Thoracic aorta (tissue), 2 donors: ENCODE measurements at regions not wholly inside any gene's neighbourhood (a gene's known extent, or its start where the extent isn't known, plus 50 kb on each side); places are given as distances from the start of the nearest gene placed in this dataset.

ENCODE experiments used
- ATAC-seq: fragments of 150-250 bp; one replicate; pipeline ENCODE4 v1.8.0; 2017; ENCODE audit warnings: low read depth; ENCODE audit not compliant: insufficient number of reproducible peaks, low FRiP score
- DNase-seq: peaks from one replicate; pipeline ENCODE4 v3.0.0-alpha.2; 2020; ENCODE audit warnings: low spot score
- H3K27ac ChIP-seq, 2 donors: fragments of 200-600 bp; sonication (generic); 1 replicate in 1 of 2; 2 replicates in 1 of 2; pipeline ENCODE4 v1.5.1; 2016; ENCODE audit warnings: mild to moderate bottlenecking in 2 of 2, moderate library complexity in 2 of 2
- H3K27me3 ChIP-seq: fragments of 200-600 bp; sonication (generic); replicated peaks from 2 replicates; pipeline ENCODE4 v1.6.0; 2016; ENCODE audit warnings: mild to moderate bottlenecking; ENCODE audit not compliant: insufficient read depth
- H3K36me3 ChIP-seq: fragments of 200-600 bp; sonication (generic); one replicate; pipeline ENCODE4 v1.5.1; 2016
- H3K4me1 ChIP-seq, 2 donors: fragments of 200-600 bp; sonication (generic); 1 replicate in 1 of 2; 2 replicates in 1 of 2; pipeline versions ENCODE4 v1.5.1 to v1.6.0; 2016; ENCODE audit warnings: low read depth in 2 of 2, mild to moderate bottlenecking in 1 of 2; ENCODE audit not compliant: control insufficient read depth in 1 of 2
- H3K4me3 ChIP-seq: fragments of 200-600 bp; sonication (generic); 2 replicates; pipeline ENCODE4 v1.5.1; 2016; ENCODE audit warnings: mild to moderate bottlenecking
- H3K9me3 ChIP-seq: fragments of 200-600 bp; sonication (generic); 2 replicates; pipeline ENCODE4 v1.5.1; 2016
- TF ChIP-seq, protein P1 (sequence below): fragments of 200-600 bp; sonication (generic); IDR thresholded peaks from one replicate; pipeline ENCODE4 v1.5.1; 2019; ENCODE audit warnings: antibody characterized with exemption

DNA sequence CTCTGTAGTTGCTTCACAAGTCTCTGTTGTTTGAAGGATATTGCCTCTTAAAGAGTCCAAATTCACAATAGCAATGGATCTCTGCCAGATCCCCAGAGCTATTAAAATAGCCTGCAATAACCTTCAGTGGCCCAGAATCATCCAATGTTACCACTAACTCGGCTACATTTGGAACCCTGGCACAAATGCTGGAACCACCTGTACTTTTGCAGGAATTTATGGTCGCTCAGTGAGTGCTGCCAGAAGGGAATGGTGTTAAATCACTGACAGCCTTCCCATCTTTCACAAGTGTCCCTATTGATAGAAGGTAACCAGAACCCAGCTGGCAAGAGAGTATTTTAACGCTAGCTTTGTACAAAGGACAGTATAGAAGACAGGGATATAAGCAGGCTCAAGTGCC is 298.8 kb upstream of the PLSCR5 start:
- TF ChIP-seq, protein P1, sequence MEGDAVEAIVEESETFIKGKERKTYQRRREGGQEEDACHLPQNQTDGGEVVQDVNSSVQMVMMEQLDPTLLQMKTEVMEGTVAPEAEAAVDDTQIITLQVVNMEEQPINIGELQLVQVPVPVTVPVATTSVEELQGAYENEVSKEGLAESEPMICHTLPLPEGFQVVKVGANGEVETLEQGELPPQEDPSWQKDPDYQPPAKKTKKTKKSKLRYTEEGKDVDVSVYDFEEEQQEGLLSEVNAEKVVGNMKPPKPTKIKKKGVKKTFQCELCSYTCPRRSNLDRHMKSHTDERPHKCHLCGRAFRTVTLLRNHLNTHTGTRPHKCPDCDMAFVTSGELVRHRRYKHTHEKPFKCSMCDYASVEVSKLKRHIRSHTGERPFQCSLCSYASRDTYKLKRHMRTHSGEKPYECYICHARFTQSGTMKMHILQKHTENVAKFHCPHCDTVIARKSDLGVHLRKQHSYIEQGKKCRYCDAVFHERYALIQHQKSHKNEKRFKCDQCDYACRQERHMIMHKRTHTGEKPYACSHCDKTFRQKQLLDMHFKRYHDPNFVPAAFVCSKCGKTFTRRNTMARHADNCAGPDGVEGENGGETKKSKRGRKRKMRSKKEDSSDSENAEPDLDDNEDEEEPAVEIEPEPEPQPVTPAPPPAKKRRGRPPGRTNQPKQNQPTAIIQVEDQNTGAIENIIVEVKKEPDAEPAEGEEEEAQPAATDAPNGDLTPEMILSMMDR, result no peak
- no peak overlapping the region for H3K4me3 ChIP-seq
- no peak overlapping the region for H3K27ac ChIP-seq
- DNase-seq, result no peak
- no peaks in the 10 kb centered on the region for H3K27me3 ChIP-seq
- H3K4me1 ChIP-seq, result no peaks in the 10 kb centered on the region
- no peak for ATAC-seq
- no peaks in the 10 kb centered on the region for H3K36me3 ChIP-seq
- no peaks in the 10 kb centered on the region for H3K9me3 ChIP-seq

DNA sequence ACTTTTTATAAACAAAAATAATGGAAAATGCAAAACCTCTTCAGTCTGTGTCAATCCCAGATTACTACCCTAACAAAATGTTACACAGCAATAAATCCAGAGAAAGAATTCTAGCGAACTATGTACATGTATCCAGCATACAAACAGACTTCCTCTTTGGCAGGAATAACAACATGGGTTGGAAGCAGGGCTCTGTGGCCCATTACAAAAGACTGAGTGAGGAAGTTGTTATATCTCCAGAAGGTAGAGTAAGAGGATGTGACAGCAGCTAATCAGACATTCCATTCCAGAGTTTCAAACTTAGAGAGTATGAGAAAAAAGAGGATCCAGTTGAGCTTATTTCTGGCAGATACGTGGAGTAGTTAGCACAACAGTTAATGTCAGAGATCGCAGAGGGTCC is 294.0 kb upstream of the PLSCR5 start:
- DNase-seq (no peak), ATAC-seq (no peak)
- H3K9me3 ChIP-seq, result no peaks in the 10 kb centered on the region
- H3K36me3 ChIP-seq, result no peaks in the 10 kb centered on the region
- H3K4me3 ChIP-seq, result no peak overlapping the region
- H3K27me3 ChIP-seq, result no peaks in the 10 kb centered on the region
- H3K4me1 ChIP-seq, result no peaks in the 10 kb centered on the region
- TF ChIP-seq, protein P1, result no peak
- no peak overlapping the region for H3K27ac ChIP-seq

DNA sequence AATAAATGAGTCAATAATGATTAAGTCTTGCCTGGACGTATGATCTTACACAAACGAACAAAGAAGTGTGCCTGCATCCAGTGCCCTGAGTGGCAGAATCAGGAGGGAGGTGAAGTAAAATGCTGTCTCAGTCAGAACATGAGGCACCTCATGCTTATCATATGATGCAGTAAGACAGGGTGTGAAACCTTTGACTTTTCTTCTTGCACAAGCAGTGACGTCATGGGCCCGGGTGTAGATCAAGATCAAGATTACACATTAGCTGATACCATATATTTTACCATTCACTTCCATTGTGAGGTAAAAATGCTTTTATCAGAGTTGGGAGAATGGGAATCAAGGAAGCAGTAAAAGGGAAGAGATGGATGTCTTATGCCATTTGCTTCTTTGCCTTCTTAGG is 291.6 kb upstream of the PLSCR5 start:
- Histone ChIP-seq H3K27me3 (no peaks in the 10 kb centered on the region), H3K4me1 (no peaks in the 10 kb centered on the region), H3K36me3 (no peaks in the 10 kb centered on the region), H3K9me3 (no peaks in the 10 kb centered on the region), H3K27ac (no peak overlapping the region), H3K4me3 (no peak overlapping the region)
- ATAC-seq (no peak), DNase-seq (no peak)
- TF ChIP-seq, protein P1, result no peak

DNA sequence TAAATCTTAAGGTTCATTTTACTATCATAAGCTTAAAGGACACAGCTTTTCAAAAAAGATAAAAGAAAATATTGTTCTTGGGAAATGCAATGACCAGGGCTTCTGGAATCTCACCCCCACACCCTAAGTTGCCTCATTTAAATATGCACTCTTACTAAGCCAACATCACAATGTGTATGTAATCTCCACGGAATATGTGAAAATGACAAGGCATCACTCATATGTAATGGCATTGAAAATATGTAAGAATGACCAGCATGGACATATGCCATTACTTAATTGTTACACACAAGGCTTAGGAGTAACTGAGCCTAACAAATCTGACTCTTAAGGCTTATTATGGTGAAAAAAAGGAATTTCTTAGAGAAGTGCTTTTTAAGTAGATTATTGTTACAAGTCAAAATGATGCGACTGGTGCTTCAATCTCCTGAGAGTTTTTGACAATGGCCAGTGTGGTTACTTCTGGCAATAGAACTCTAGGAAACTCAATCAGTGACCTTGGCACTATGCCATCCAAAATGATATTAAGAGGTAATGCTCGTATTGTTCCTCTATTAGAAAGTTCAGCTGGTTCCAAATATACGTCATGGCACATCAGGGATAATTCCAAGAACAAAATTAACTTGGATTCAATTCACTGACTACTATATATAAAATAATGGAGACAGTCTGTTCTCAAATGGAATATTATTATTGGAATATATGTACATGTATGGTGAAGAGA is 290.0 kb upstream of the PLSCR5 start:
- DNase-seq (no peak), ATAC-seq (no peak)
- no peaks in the 10 kb centered on the region for H3K9me3 ChIP-seq
- H3K4me1 ChIP-seq, result no peaks in the 10 kb centered on the region
- TF ChIP-seq, protein P1, result no peak
- H3K27me3 ChIP-seq, result no peaks in the 10 kb centered on the region
- no peak overlapping the region for H3K27ac ChIP-seq
- no peaks in the 10 kb centered on the region for H3K36me3 ChIP-seq
- no peak overlapping the region for H3K4me3 ChIP-seq

DNA sequence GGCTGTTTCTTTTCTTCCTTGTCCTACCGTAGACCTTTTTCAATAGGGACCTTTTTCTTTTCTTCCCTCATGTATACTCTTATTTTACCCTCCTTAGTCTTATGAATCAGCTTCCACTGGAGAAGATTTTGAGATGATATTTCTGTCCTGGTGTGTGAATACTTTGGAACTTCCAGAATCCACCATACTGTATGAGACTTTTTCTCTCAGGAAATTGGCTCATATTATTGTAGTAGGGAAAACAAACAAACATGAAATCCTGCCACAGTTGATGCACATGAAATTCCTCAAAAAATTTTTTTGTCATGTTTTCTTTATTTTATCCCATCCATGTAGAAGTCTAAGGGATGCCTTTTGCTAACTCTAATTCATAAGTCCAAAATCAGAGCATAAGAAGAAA is 289.3 kb upstream of the PLSCR5 start:
- Histone ChIP-seq H3K4me1 (no peaks in the 10 kb centered on the region), H3K36me3 (no peaks in the 10 kb centered on the region), H3K27me3 (no peaks in the 10 kb centered on the region), H3K9me3 (no peaks in the 10 kb centered on the region), H3K4me3 (no peak overlapping the region), H3K27ac (no peak overlapping the region)
- no peak for ATAC-seq
- TF ChIP-seq, protein P1, result no peak
- no peak for DNase-seq
